Liver (tissue), 8 donors: ENCODE measurements at regions not wholly inside any gene's neighbourhood (a gene's known extent, or its start where the extent isn't known, plus 50 kb on each side); places are given as distances from the start of the nearest gene placed in this dataset.
"Not testable (repeated sequence)": the region's sequence is repeated elsewhere in the genome, so short reads cannot be mapped to it uniquely, and the experiment has no call there.

ENCODE experiments used
- DNase-seq: peaks from one replicate; pipeline ENCODE4 v3.0.0-alpha.2; 2017; ENCODE audit warnings: low spot score
- H3K27ac ChIP-seq, 2 donors: one replicate each; pipeline ENCODE4 v1.7.0; 2013; ENCODE audit warnings: inconsistent platforms in 2 of 2, low read length in 2 of 2, control low read depth in 1 of 2, low read depth in 1 of 2, mild to moderate bottlenecking in 1 of 2
- H3K27me3 ChIP-seq, 4 donors: one replicate each; pipeline versions ENCODE4 v1.6.1 to v1.7.0; 2013; ENCODE audit warnings: low read length in 3 of 4, inconsistent platforms in 1 of 4, mild to moderate bottlenecking in 1 of 4, moderate library complexity in 1 of 4; ENCODE audit not compliant: control insufficient read depth in 4 of 4, insufficient read depth in 4 of 4
- H3K36me3 ChIP-seq, 4 donors: one replicate each; pipeline versions ENCODE4 v1.6.1 to v1.7.0; 2013; ENCODE audit warnings: low read length in 3 of 4, mild to moderate bottlenecking in 3 of 4, low read depth in 1 of 4, moderate library complexity in 1 of 4; ENCODE audit not compliant: control insufficient read depth in 4 of 4, insufficient read depth in 3 of 4
- H3K4me1 ChIP-seq, 4 donors: one replicate each; pipeline versions ENCODE4 v1.6.1 to v1.7.0; 2013; ENCODE audit warnings: low read length in 3 of 4, mild to moderate bottlenecking in 3 of 4, moderate library complexity in 1 of 4; ENCODE audit not compliant: control insufficient read depth in 4 of 4, insufficient read depth in 4 of 4
- H3K4me3 ChIP-seq, 3 donors: one replicate each; pipeline versions ENCODE4 v1.6.1 to v1.7.0; 2013; ENCODE audit warnings: low read length in 3 of 3, control low read depth in 1 of 3, low read depth in 1 of 3, mild to moderate bottlenecking in 1 of 3
- H3K9ac ChIP-seq, 2 donors: one replicate each; pipeline ENCODE4 v1.7.0; 2013; ENCODE audit warnings: low read length in 2 of 2, mild to moderate bottlenecking in 2 of 2, moderate library complexity in 2 of 2, control low read depth in 1 of 2, low read depth in 1 of 2
- H3K9me3 ChIP-seq, 4 donors: one replicate each; pipeline versions ENCODE4 v1.6.1 to v1.7.0; 2013; ENCODE audit warnings: low read length in 3 of 4; ENCODE audit not compliant: control insufficient read depth in 4 of 4
- ATF3 ChIP-seq: IDR thresholded peaks from 2 replicates; pipeline ENCODE4 v1.6.1; 2016; ENCODE audit warnings: antibody characterized with exemption
- CTCF ChIP-seq: fragments of 150-350 bp; IDR thresholded peaks from 2 replicates; pipeline ENCODE4 v1.5.1; 2017; ENCODE audit warnings: improper control_type of control experiment, low read depth, low read length; ENCODE audit not compliant: missing input control
- EGR1 ChIP-seq, 2 donors: IDR thresholded peaks; 2 replicates each; pipeline ENCODE4 v1.6.1; 2016 to 2018; ENCODE audit warnings: antibody characterized with exemption in 2 of 2, low read depth in 2 of 2
- FOXA1 ChIP-seq: IDR thresholded peaks from 2 replicates; pipeline ENCODE4 v1.6.1; 2016; ENCODE audit warnings: antibody characterized with exemption
- FOXA2 ChIP-seq: IDR thresholded peaks from 2 replicates; pipeline ENCODE4 v1.6.1; 2016; ENCODE audit warnings: antibody characterized with exemption
- GABPA ChIP-seq, 2 donors: IDR thresholded peaks in 1 of 2; conservative IDR thresholded peaks in 1 of 2; 2 replicates each; pipeline ENCODE4 v1.6.1; 2016; ENCODE audit warnings: antibody characterized with exemption in 2 of 2, mild to moderate bottlenecking in 1 of 2, moderate library complexity in 1 of 2
- HNF4A ChIP-seq, 2 donors: conservative IDR thresholded peaks; 2 replicates each; pipeline ENCODE4 v1.6.1; 2016; ENCODE audit warnings: antibody characterized with exemption in 2 of 2, mild to moderate bottlenecking in 2 of 2
- HNF4G ChIP-seq: IDR thresholded peaks from 2 replicates; pipeline ENCODE4 v1.6.1; 2016; ENCODE audit warnings: antibody characterized with exemption
- MAX ChIP-seq: IDR thresholded peaks from 2 replicates; pipeline ENCODE4 v1.6.1; 2016; ENCODE audit warnings: antibody characterized with exemption
- NR2F2 ChIP-seq: IDR thresholded peaks from 2 replicates; pipeline ENCODE4 v1.6.1; 2016; ENCODE audit warnings: antibody characterized with exemption
- RAD21 ChIP-seq, 2 donors: IDR thresholded peaks; 2 replicates each; pipeline ENCODE4 v1.6.1; 2016; ENCODE audit warnings: antibody characterized with exemption in 2 of 2, mild to moderate bottlenecking in 2 of 2
- RXRA ChIP-seq, 2 donors: IDR thresholded peaks; 2 replicates each; pipeline ENCODE4 v1.6.1; 2017 to 2018; ENCODE audit warnings: antibody characterized with exemption in 2 of 2, mild to moderate bottlenecking in 1 of 2
- SP1 ChIP-seq: IDR thresholded peaks from 2 replicates; pipeline ENCODE4 v1.6.1; 2018; ENCODE audit warnings: antibody characterized with exemption, mild to moderate bottlenecking
- TAF1 ChIP-seq: conservative IDR thresholded peaks from 2 replicates; pipeline ENCODE4 v1.6.1; 2016; ENCODE audit warnings: antibody characterized with exemption, mild to moderate bottlenecking
- YY1 ChIP-seq: IDR thresholded peaks from 2 replicates; pipeline ENCODE4 v1.6.1; 2016; ENCODE audit warnings: antibody characterized with exemption, mild to moderate bottlenecking
- ZBTB33 ChIP-seq: IDR thresholded peaks from 2 replicates; pipeline ENCODE4 v1.6.1; 2016; ENCODE audit warnings: antibody characterized with exemption
- WGBS: extraction: QIAGEN DNeasy Blood & Tissue Kit; methylation state at CpG from one replicate; pipeline ENCODE4 v1.1.7; 2013; 5-methylcytosine and 5-hydroxymethylcytosine counted together
- donor health status: healthy.
- donor health status: healthy.
- donor health status: healthy.
- donor health status: healthy.
- donor health status: healthy.

GRCh38 chr9:24007185-24007584 is 181.1 kb upstream of the ELAVL2 start:
- TF ChIP-seq FOXA1, result no peak
- TF ChIP-seq ZBTB33, result no peak
- no peak for TF ChIP-seq HNF4A (conservative IDR thresholded peaks at IDR 0.05)
- no peak for TF ChIP-seq SP1
- TF ChIP-seq EGR1 (IDR thresholded peaks at IDR 0.05; ENCODE audit: low read depth in 2 of 2), result no peak
- TF ChIP-seq NR2F2, result no peak
- TF ChIP-seq MAX, result no peak
- no peak for TF ChIP-seq FOXA2
- TF ChIP-seq YY1, result no peak
- TF ChIP-seq RAD21 (IDR thresholded peaks at IDR 0.05), result no peak
- no peak for TF ChIP-seq TAF1
- TF ChIP-seq ATF3, result no peak
- TF ChIP-seq HNF4G, result no peak
- no peak for TF ChIP-seq CTCF
- TF ChIP-seq RXRA (IDR thresholded peaks at IDR 0.05), result no peak
- H3K4me1 ChIP-seq, result no peaks in the 10 kb centered on the region
- no peaks in the 10 kb centered on the region for H3K27me3 ChIP-seq
- no peak overlapping the region for H3K4me3 ChIP-seq
- no peaks in the 10 kb centered on the region for H3K9me3 ChIP-seq
- no peak overlapping the region for H3K27ac ChIP-seq
- no peak overlapping the region for H3K9ac ChIP-seq
- WGBS, result 80% methylated on average over 1 of the region's 1 CpG
- DNase-seq, result no peak
- no peaks in the 10 kb centered on the region for H3K36me3 ChIP-seq

- DNase-seq, H3K4me1 ChIP-seq, H3K9me3 ChIP-seq, H3K4me3 ChIP-seq, H3K27ac ChIP-seq, H3K36me3 ChIP-seq, H3K9ac ChIP-seq, H3K27me3 ChIP-seq: not testable (repeated sequence)
- WGBS, result 81% methylated on average over 7 of the region's 7 CpGs
Observed at GRCh38 chr9:23991874-23992273, 165.8 kb upstream of the ELAVL2 start.

GRCh38 chr9:23979491-23979890 is 153.5 kb upstream of the ELAVL2 start:
- H3K9ac ChIP-seq, result no peak overlapping the region
- peaks cover 0 to 2% (median 0%) of the 10 kb centered on the region in 4 donors for H3K9me3 ChIP-seq
- H3K4me3 ChIP-seq, result no peak overlapping the region
- no peaks in the 10 kb centered on the region for H3K36me3 ChIP-seq
- DNase-seq, result no peak
- WGBS, result 79% methylated on average over 1 of the region's 1 CpG
- H3K27ac ChIP-seq, result no peak overlapping the region
- H3K27me3 ChIP-seq, result no peaks in the 10 kb centered on the region
- H3K4me1 ChIP-seq, result no peaks in the 10 kb centered on the region
- TF ChIP-seq MAX, result no peak
- no peak for TF ChIP-seq HNF4G
- no peak for TF ChIP-seq TAF1
- no peak for TF ChIP-seq ATF3
- no peak for TF ChIP-seq SP1
- TF ChIP-seq ZBTB33, result no peak
- TF ChIP-seq FOXA1, result no peak
- no peak for TF ChIP-seq CTCF
- no peak for TF ChIP-seq GABPA (IDR thresholded peaks at IDR 0.05 in 1 of 2, conservative IDR thresholded peaks at IDR 0.05 in 1 of 2)
- TF ChIP-seq RAD21 (IDR thresholded peaks at IDR 0.05), result no peak
